HG02870 (cell line): ENCODE measurements at regions not wholly inside any gene's neighbourhood (a gene's known extent, or its start where the extent isn't known, plus 50 kb on each side); places are given as distances from the start of the nearest gene placed in this dataset.

Experiments
- ATAC-seq: cut with Tn5 transposase; IDR thresholded peaks from one replicate; pipeline ENCODE4 v1.9.1; 2021; ENCODE audit warnings: mild to moderate bottlenecking, moderate library complexity; ENCODE audit not compliant: unreplicated experiment

DNA sequence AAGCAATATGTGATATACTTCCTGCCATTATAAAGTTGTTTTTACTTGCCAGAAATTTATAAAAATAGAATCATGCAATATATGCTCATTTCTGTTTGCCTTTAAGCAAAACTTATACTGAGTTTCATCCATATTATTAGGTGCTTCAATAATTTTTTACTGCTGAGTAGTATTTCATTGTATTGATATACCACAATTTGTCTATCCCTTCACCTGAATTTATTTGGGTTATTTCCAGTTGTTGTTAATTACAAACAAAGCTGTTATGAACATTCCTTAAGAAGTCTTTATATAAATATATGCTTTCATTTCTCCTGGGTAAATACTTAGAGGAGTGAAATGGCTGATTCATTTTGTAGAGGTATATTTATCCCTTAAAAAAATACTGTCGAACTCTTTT lies 864.1 kb downstream of the HACE1 start:
- ATAC-seq: no peak

DNA sequence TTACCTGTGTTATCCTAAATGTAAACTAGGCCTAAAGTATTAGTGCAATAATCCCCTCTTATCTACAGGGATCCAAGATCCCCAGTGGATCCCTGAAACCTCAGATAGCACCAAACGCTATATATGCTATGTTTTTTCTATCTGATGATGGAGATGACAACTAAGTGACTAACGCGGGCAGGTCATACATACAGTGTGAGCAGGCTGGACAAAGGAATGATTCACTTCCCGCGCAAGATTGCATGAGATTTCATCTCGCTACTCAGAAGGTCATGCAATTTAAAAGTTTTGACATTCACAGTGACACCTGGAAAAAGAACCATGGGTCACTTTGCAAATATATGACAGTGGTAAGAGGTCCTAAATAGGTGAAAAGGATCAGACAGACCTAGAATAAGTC lies 875.9 kb downstream of the HACE1 start:
- ATAC-seq: no peak

DNA sequence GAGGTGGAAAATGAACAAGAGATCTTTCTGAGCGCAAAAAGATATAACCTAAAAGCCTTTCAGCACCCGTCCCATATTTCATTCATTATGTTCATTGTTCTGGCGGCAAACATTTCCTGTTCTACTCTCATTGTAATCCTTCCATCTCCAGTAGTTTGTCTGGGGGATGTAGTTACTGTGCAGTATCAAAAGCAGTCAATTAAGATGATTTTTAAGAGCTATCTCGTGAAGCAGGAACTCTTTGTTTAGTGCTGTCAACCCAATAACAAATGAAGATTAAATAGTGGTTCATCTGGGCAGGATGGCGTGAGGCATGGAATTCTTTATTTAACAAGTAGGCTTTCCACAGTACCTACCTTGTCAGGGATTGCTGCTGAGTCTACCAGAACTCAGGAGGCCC lies 876.7 kb downstream of the HACE1 start:
- no peak for ATAC-seq

DNA sequence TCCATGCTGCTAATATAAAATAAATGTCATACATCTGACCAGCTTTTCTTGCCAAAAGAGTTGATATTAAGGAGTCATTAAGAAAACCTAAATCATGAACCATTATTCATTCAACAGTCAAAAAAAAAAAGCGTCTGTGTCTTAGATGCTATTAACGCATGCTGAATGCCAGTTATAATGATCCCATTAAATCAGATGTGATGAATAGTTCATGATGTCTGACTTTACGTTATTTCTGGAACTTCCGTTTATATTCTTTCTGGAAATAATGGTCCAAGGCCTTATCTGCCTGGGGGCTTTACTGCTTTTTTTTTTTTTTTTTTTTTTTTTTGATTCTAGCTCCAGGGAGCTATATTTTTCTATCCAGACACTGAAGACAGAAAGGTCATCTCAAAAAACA lies 877.1 kb downstream of the HACE1 start:
- ATAC-seq: no peak

DNA sequence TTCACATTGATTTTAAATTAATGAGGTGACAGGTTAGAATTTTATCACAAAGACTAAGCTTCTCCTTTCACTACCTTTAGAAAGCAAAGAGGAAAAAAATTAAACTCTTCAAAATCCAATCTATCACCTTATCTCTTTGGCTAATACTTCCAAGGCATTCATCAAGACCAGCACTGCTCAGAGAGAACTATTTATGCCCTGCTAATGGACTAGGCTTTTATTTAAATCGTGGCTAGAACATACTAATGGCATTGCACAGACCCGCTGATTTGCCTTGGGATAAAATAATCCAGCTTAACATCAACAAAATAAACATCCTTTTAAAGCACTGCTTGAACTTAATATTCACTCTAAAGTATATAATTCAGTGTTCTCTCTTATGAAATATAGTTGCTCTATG lies 880.4 kb downstream of the HACE1 start:
- ATAC-seq: no peak

DNA sequence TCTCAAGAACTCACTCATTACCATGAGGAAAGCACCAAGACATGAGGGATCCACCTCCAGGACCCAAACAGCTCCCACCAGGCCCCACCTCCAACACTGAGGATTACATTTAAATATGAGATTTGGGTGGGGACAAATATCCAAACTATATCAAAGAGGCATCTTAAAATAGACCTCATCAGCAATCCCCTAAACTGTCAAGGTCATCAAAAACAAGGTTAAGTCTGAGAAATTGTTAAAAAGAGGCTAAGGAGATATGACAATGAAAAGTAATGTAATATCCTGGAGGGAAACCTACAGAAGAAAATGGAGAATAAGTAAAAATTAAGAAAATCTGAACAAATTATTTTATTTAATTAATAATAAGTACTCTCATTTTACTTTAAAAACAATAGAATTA lies 922.3 kb downstream of the HACE1 start:
- ATAC-seq: no peak

DNA sequence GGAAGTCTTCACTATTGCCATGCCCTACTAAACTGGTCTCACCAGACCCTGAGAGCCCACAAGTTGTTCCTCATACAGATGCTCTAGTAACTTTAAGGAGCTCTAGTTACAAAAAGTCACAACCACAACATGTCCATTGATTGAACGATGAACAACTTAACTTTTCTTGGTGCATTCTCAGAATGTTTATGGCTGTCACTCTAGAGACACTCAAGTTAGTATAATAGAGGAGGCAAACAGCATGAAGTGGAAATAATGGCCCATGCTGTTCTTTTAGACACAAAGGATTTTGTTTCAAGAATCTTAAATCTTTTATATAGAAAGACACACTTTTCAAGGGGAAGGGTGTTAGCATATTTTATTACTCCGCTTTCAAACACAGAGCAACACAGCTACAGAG lies 934.4 kb downstream of the HACE1 start:
- ATAC-seq: no peak

DNA sequence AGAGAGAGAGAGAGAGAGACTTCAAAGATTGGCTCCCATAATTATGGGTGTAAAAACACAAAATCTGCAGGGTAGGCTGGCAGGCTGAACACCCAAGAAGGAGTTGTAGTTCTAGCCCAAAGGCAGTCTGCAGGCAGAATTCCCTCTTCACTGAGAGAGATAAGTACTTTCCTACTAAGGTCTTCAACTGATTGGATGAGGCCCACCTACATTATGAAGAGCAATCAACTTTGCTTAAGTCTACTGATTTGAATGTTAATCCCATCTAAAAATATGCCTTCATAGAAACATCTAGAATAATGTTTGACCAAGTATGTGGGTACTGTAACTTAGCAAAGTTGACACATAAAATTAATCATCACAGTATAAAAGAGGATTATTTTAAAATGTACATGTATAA lies 949.7 kb downstream of the HACE1 start:
- ATAC-seq: no peak

DNA sequence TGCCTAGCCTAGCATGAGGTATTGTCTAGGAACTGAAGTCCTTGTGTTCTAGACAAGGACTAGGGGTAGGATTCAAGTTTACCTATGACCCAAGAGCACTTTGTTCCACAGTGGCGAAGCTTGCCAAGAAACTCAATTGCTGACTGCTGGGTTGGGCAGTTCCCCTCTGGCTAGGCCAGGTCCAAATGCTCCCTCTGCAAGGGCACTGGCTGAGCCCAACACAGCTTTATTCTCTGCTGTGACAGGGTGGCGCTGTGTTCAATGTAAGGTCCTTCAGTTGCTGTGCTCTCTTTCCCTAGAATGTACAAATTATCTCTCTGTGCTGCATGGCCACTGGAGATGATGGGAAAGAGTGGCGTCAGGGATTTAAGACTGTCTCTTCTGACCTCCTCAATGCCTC lies 950.8 kb downstream of the HACE1 start:
- ATAC-seq: no peak

DNA sequence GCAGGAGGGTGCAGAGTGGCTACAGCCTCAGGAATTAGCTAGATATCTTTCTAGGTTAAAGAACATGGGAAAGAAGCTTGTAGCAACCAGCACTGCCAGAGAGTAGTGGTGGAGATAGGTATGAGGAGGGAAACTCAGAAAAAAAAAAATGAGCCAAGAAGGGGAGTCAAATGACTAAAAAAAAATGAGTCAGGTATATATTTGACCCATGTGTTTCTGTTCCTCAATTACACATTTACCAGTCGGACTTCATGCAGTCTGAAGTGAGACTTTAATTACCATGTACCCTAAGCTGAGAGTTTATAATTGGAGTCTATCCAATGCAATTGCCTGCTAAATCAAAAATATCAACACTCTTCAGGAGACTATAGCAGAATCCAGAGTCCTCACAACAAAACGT lies 964.6 kb downstream of the HACE1 start:
- ATAC-seq: no peak

DNA sequence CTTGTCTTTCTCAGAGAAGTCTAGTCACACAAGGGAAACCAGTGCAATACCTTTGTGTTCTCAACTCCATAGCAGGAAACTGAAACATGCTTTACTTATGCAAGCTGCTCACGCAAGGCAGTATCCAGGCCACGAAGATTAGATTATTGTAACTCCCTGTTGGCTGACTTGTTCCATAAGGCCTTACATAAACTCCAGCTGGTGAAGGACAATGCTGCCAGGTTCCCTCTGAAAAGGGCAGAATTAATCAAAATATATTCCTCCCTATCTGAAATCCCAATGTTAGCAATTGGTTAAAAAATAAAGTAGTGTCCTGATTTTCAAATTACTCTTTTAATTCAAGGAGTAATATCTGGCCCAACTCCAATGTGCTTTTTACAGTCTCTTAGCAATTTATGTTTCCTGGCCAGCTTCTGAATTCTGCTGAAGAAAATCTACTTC lies 966.6 kb downstream of the HACE1 start:
- no peak for ATAC-seq

DNA sequence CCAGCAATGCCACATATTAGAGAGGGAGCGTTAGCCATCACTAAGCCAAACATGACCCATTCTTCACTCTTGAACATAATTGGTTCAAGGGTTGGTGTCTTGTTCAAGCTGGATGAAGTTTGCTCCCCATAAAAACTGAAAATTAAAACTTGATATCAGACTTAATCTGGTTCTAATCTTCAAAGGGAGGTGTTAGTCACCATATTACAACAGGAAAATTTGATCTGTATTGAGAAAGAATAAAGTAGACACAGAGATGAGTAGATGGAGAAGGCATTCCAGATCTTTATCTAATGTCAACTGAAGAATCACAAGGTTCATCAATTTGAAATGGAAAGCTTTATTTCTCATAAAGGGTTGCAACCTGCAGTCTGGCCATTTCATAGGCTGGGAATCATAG lies 972.8 kb downstream of the HACE1 start:
- no peak for ATAC-seq

DNA sequence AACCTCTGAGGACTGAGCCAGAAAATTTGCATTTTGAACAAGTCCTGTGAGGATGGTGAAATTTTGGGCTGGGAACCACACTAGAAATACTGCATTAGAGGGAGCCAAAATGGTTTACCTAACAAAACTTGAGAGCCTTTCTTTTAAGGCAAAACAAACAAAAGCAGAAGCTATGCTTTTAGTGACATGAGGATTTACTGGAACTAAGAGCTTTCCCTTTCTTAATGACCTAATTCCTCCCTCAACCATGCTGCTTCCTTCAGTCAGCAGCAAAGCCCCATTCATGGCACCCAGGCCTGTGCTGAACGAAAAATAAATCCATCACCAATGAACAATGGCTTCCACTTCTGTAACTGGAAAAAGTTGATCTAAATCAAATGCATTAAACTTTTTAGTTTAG lies 974.3 kb downstream of the HACE1 start:
- ATAC-seq: no peak

DNA sequence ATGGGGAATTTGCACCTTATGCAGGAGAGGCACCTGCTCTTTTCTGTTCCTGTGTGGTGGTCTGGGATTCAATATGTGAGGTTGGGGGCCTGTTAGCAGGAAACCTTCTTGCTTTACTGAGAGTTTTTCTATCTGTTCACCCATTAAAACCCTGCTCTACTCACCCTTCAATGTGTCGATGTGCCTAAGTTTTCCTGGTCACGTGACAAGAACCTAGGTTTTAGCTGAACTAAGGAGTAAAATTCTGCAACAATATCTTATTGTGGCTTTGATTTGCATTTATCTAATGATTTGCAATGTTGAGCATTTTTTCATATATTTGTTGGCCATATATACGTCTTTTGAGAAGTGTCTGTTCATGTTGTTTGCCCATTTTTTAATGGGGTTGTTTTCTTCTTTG lies 979.9 kb downstream of the HACE1 start:
- no peak for ATAC-seq

DNA sequence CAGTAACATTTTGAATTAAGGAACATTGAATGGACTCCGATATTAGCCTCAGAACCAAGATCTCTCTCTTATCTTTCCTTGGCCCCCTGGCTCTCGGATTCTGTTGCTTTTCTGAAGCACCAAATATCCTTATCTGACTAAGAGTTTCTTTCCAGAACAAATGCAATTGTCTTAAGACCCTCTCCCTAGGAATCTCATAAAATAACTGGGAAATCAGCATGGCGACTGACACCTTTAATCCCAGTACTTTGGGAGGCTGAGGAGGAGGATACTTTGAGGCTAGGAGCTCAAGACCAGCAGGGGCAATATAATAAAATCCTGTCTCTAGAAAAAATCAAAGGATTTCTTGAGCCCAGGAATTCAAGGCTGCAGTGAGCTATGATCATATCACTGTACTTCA lies 984.5 kb downstream of the HACE1 start:
- no peak for ATAC-seq

DNA sequence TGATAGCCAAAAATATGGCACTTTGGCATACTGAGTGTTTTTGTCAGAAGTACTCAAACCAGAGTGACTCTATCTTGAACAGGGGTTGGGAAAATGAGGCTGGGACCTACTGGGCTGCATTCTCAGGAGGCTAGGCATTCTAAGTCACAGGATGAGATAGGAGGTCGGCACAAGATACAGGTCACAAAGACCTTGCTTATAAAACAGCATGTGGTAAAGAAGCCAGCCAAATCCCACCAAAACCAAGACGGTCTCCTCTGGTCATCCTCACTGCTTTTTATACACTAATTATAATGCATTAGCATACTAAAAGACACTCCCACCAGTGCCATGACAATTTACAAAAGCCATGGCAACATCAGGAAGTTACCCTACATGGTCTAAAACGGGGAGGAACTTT lies 985.1 kb downstream of the HACE1 start:
- ATAC-seq: no peak

DNA sequence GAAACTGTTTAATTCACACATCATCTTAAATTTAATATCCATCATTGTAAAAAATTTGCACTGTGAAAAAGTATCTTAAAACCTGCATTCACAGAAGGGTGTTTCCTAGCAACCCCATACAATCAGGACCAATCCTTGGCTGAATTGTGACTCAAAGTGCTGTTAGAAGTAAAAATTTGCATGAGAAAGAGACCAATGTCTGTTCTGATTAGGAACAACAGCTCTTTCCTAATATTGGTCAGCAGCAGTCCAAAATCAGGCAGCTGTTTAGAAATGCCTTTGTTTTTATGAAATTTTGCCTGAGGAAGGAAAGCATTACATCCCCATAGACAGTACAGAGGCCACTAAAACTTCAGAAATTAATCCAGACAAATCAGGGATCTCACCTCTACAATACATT lies 987.0 kb downstream of the HACE1 start:
- ATAC-seq: no peak

DNA sequence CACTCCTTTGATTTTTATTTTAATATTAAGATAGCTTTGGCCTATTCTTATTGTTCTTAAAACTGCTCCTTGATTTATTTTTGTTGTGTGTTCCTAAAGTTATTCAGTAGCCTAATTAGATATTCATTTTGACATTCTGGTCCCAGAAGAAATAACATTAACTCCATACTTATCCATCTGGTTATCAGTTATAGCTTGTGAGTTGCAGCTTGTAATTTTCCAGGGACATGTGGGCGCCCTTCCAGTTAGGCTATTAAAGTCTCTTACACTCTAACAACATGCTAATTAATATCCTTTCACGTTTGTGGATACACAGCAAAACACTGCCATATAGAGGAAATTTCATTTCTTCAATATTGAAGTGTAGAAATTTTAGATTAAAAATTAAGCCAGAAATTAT lies 987.5 kb downstream of the HACE1 start:
- ATAC-seq: no peak

DNA sequence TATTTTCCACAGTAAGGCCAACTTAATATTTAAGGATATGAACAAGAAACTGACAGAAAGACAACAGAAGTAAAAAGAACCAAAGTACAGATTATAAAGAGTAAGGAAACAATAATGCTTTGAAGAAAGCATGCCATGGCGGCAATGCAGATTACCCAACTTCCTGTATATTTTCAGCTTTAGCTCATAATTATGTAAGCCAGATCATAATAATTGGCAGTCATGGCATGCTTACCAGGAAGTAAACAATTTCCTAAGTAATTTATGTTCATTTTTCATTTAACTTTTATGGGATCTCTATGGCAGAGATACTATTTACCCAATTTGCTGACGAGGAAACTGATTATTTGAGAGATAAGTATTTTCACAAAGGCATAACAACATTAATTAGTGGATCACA lies 988.7 kb downstream of the HACE1 start:
- ATAC-seq: no peak

DNA sequence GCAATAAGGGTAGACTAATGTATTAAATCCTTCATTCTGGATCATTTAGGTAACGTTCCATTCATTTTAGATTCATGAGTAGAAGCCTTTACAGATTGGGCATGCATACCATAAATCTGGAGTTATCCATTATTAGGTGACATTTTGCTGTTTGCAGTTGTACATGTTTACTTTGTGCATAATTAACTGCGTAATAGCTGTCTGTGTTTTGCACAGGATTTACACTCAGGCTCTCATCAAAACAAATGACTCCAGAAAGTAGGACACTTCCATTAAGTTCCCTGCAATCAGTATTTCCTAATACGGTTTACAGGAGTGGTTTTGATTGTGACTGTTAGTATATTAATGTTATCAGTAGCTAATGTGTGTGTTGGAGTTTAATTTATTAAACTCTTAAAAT lies 997.4 kb downstream of the HACE1 start:
- no peak for ATAC-seq

DNA sequence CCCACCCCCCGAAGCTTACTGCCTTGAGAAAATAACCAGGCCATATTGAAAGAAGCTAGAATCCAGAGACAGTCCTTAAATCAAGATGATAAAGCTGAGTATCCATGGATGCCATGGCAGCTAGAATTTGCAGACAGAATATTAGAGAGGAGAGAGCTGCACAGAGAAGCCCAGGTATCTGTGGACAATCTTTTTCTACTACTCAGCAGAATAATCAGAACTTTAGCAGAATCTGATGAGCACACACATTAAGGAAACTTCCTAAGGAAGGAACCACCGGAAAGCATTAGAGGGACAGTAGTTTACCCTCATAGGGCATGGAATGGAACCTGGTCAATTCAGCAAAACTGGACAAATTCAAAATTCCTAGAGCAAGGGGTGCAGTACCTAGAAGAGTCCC lies 1001.7 kb downstream of the HACE1 start:
- ATAC-seq: no peak

DNA sequence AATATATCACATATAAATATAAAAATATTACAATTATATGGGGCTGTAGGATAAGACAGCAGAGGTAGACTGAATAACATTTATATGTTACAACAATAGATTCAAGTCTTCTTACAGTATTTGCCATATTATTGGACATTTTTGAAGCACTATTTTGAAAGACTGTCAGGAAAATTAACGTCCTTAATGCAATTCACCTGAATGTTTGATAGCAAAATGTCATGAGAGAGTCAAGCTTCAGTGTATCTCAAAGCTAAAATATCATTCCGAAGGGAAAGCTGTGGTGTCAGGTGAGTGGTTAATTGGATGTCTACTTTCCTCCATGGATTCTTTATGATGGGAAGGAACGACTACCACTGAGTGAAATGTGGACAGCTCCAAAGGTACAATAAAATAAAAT lies 1004.0 kb downstream of the HACE1 start:
- no peak for ATAC-seq

DNA sequence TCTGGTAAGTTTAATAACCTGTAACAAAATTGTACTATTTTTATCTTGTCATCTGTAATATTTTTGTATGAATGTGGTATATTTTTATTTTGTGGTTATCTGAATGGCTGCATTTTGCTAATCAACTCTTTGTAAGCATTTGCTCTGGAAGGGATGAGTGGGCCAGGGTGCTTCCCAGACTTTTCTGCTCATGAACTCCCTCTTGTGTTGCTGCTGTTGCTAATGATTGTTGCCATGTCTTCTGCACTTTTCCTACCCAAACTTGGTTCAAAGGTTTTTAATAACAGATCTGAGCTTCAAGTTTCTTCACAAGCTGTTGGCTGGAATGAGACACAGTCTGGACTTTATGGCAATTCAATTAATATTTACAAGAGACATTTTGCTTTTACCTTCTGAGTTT lies 1005.7 kb downstream of the HACE1 start:
- no peak for ATAC-seq

DNA sequence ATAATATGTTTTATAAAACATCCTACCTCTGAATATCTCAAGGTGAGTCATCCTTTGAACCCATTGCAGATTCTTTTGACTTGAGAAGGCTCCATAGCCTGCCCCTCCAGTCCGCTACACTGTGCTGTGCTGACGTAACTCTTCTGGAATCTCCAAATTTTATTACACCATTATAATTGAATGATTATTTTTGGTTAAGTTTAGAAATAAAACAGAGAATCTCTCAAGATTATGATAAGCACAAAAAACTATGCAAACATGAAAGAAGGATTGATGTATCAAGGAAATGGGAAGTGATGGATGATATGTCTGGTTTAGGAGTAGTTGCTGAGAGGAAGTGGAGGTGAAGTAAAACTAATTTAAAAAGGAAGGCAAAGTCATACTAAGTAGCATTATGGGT lies 1021.3 kb downstream of the HACE1 start:
- ATAC-seq: no peak
